GM21381 (cell line): ENCODE measurements at regions not wholly inside any gene's neighbourhood (a gene's known extent, or its start where the extent isn't known, plus 50 kb on each side); places are given as distances from the start of the nearest gene placed in this dataset.
A peak's percentile ranks its signal among the peaks of the same experiment; 100 is the strongest.
"Not testable (repeated sequence)": the region's sequence is repeated elsewhere in the genome, so short reads cannot be mapped to it uniquely, and the experiment has no call there.

Source experiments
- ATAC-seq: cut with Tn5 transposase; IDR thresholded peaks from one replicate; pipeline ENCODE4 v1.9.1; 2021; ENCODE audit warnings: mild to moderate bottlenecking, moderate library complexity; ENCODE audit not compliant: unreplicated experiment

DNA sequence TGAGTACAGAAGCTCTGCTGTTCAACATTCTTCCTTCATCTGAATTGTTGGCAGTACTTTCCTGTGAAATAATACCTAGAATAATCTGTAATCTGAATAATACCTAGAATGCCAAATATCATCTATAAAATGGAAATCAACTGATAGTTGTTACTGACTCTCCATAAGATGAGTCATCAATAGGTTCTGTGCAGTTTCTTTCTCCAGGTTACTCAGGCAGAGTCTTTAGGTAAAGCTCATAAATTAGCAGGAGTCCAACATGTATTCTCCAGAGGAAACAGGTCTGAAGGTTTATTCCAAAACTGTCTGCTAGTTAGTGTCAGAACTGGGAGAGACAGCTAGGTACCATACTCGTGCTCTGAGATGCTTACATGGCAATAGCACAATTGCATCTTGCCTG lies 282.0 kb upstream of the MAP2 start:
- no peak for ATAC-seq

DNA sequence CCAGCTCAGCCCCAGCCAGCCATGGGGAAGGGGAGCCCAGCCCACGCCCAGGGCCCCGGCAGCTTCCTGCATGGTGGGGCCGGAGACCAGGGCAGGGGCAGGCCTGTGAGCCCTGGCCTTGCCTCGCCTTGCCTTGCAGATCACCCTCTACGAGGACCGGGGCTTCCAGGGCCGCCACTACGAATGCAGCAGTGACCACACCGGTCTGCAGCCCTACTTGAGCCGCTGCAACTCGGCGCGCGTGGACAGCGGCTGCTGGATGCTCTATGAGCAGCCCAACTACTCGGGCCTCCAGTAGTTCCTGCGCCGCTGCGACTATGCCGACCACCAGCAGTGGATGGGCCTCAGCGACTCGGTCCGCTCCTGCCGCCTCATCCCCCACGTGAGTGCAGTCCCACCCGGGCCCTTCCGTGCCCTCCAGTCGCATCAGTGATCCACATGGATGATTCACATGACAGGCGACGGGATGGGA lies 278.6 kb upstream of the MAP2 start:
- not testable (repeated sequence) for ATAC-seq

DNA sequence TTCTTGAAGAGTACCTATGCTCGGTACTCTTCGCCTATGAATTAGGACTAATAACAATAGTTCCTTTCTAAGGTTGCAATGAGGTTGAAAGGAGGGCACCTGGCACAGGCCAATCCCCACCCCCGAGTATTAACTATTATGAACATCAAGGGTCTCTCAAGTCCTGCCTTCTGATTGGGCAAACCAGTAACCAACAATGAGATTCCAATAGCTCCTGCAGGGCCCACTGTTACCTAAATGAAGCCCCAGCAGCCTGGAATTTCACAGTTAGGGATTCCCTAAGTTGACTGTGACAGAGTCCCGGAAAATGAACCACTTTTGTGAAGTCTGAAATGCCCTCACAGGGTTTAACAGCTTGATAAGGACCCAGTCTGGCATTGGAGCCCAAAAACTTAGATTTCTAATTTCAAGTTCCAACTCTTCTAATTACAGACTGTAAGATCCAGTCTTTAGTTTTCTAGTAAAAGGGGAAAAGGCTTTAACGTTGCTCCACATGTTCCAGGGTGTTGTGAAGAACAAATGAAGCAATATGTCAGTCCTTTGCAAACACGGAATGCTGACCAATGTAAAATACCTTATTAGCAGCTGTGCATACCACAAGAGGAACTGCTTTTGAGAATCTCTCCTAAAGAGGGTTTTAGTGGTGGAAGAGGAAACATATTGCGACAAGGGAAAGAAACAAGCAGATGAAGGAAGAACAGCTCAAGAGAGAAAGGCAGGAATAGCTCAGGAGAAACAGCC lies 277.7 kb upstream of the MAP2 start:
- ATAC-seq = no peak

DNA sequence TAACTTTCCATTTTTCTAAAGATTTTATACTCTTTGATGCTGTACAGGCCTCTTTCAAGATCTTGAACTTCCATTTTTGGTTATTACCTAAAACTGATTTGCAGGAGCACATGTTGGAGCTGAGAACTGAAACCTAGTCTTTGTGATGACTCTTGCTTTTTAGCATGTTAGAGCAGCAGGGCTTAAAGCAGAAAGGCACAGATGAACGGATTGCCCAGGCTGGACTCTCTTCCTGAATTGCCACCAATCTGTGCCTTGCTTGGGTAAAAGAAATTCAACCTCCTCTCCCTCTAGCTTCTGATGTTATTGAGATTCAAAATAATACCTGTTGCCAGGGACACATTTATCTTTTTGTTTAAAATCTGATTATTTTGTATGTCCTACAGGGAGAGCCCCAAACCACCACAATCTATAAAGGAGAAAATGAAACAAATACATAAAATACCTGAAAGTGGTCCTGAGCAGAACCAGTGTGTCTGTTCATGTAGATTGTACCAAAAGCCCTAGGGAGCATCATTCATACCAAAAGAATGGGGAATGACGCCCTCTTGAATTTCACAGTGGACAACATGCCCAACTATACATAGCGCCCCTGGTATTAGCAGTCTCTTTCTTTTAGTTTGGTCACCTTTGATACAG lies 277.0 kb upstream of the MAP2 start:
- no peak for ATAC-seq

DNA sequence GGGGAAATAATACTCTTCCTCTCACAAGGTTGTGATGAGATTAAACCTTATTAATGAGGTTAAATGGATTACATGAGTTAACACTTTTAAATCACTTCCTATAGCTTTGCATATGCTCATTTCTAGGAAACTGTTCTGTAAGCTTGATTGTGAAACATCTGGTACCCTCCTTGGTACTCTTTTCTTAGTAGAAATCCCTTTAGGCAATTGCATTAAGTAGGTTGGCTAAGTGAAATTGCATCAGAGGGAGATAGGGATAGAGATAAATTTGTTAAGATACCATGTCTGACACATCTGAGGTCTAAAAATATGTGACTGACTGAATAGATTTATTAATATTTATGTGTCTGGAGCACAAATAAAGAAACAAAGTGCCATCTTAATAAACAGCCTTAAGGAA lies 275.9 kb upstream of the MAP2 start:
- ATAC-seq = no peak

DNA sequence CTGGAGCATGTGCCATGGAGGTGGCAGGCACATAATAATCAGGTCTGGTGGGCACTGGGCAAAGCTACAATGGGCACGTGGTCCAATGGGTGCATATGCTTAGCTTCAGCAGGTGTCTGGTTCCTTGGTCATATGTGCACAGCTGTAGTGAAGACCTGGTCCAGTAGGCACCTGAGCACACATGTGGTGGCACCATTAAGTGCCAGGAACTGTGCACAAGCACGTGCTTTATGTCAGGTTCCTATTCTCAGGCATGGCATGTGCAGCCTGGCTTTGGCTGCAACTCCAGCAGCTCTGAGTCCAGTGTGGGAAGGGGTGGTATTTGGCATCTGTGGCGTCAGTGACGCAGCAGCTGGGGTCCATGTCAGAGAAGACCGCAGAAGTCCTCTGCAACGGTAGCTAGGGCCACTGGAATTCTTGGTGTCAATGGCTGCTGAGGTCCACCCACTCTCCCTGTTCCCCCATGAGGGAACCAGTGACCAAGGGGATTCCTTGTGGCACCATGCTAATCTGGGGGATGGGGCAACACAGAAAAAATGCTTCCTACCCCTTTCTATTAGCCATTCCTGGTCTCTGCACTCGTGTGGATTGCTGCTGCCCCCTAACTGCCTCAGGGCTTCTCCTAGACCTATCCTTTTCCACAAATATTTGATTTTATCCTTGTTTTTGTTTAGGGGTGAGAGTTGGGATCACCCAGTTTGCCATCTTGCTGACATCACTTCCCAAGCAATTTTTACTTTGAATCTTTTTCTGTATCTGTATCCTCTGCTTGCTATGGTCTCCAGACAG lies 262.9 kb upstream of the MAP2 start:
- no peak for ATAC-seq

DNA sequence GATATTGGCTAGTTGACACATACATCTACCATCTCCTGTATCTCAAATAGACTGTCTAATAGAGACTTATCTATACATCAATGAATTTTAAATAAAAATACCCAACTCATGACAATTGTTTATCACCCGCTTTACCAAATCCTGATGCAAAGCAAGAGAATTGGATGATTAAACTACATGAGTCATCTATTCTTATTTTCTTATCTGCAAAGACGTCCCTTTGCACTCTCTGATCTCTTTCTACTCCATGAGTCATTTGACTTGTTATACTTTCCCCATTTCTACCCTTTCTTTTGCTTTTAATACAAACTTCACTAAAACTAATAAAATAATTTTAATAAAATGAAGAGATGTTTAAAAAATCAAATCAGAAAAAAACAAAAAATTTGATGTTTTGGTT lies 261.7 kb upstream of the MAP2 start:
- ATAC-seq = no peak

DNA sequence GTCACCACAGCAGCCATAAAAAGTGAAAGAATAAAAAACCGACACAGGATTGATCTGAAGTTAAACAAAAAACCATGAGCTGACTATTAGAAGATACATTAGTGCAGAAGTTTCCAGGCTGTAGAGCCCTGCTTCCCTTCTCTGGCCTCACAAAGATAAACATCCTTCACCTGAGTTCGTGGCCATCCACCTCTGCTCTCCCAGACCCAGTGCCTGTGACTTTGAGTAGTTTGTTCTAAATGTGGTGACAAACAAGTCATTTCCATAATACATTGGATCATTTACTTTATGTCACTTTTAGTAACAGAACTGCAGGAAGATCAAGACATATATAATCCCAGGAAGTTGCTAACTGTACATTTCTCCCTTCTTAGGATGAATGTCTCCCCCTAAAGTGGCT lies 241.9 kb upstream of the MAP2 start:
- no peak for ATAC-seq

DNA sequence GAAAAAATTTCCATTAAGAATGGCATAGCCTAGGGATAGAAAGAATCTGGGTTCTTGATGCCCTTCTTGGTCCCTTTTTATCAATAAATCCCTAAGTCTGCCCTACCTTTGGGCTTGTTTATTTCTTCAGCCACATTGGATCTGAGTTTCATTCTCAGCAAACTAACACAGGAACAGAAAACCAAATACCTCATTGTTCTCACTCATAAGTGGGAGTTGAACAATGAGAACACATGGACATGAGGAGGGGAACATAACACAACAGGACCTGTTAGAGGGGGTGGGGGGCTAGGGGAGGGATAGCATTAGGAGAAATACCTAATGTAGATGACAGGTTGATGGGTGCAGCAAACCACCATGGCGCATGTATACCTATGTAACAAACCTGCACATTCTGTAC lies 237.0 kb upstream of the MAP2 start:
- ATAC-seq = not testable (repeated sequence)

DNA sequence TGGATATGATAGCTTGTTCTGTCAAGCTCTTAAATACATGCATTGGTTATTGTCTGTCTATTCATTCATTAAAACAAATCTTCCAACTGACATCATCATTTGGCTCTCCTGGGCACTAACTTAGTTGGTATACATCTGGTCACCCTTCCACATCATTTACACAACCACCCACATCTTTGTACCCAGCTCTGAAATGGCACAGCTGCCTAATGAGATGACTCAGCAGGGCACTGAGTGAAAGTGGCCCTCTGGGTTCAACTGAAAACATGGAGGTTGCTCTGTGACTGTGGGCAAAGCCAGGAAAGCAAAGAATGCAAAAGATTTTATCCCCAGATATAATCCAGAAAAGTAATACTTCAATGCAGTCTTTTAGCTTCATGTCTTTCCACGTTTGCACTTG lies 234.0 kb upstream of the MAP2 start:
- ATAC-seq = no peak

DNA sequence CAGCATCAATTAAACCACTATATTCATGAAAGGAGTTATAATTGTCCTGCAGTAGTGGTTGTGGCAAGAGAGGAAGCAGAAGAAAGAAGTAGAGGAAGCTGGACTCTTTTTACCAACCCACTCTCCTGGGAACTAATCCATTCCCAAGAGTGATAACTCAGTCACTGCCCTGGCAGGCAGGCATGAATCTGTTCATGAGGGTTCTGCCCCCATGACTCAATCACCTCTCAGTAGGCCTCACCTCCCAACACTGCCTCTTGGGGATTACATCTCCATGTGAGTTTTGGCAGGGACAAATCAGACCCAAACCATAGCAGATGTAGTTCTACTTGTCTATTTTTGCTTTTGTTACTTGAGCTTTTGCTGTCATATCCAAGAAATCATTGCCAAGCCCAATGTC lies 232.7 kb upstream of the MAP2 start:
- no peak for ATAC-seq

DNA sequence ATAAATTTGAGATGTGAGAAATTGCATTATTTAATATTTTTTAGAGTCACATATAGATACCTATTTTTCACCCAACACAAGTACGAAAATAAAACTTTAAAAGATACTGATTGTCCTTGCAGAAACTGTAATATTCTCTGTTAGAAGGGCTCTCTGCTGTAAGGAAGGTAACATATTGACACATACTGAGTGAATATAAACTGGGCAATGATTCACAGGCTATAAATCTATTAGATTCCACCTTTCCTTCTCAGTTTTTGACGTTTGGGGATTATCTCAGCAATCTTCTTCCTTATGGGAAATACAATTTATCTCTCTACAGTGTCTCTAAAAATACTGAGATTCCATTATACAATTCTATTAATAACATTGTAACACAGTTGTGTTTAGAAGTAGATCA lies 229.1 kb upstream of the MAP2 start:
- no peak for ATAC-seq

DNA sequence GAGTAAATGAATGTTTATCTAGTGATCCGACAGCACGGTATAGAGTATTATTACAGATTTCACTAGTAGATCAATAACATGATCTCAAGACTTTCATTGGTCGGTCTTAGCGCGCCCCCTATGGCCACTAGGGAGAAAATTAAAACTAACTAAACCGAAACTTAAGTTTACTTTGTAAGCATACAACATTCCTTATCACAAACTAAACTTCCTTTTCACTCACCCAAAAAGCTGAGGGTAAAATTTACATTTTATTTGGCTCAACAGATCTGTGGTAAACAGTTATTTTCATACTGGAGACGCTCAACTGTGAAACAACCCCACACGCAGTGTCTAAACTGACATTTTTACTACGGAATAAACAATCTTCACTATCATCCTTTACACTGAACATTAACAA lies 215.6 kb upstream of the MAP2 start:
- peak; percentile 60 for ATAC-seq

DNA sequence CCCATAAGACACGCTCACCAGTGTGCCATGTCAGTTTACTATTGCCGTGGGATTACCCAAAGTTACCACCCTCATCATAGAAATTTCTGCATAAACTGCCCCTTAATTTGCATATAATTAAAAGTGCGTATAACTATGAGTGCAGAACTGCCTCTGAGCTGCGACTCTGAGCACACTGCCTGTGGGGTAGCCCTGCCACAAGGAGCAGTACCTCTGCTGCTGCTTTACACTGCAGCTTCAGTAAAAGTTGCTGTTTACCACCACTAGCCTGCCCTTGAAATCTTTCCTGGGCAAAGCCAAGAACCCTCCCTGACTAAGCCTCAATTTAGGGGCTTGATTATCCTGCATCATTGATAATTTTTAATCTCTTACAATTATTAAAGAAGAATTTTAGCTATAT lies 213.9 kb upstream of the MAP2 start:
- no peak for ATAC-seq

DNA sequence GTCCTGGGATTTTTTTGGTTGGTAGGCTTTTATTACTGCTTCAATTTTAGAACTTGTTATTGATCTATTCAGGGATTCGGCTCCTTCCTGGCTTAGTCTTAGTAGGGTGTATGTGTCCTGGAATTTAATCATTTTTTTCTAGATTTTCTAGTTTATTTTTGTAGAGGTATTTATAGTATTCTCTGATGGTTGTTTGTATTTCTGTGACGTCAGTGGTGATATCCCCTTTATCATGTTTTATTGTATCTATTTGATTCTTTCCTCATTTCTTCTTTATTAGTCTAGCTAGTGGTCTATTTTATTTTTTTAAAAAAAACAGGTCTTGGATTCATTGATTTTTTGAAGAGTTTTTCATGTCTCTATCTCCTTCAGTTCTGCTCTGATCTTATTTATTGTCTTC lies 193.3 kb upstream of the MAP2 start:
- no peak for ATAC-seq

DNA sequence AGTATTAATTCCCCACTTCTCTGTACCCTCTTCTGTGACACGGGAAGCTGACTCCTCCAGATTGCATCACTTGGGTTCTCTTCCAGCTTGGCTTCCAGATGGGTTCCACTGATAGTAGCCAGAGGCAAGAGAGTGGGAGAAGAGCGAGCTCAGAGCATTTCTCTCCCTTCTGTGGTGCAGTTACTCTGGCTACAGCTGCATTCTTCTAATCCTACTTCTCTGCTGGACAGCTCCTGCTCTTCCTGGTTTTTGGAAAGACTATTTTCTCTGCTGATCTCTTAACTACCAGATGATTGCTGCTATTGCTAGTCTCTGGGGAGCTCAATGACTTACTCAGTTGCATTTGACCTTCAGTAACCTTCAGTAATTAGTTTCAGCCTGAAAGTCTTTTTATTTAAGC lies 187.5 kb upstream of the MAP2 start:
- ATAC-seq = no peak

DNA sequence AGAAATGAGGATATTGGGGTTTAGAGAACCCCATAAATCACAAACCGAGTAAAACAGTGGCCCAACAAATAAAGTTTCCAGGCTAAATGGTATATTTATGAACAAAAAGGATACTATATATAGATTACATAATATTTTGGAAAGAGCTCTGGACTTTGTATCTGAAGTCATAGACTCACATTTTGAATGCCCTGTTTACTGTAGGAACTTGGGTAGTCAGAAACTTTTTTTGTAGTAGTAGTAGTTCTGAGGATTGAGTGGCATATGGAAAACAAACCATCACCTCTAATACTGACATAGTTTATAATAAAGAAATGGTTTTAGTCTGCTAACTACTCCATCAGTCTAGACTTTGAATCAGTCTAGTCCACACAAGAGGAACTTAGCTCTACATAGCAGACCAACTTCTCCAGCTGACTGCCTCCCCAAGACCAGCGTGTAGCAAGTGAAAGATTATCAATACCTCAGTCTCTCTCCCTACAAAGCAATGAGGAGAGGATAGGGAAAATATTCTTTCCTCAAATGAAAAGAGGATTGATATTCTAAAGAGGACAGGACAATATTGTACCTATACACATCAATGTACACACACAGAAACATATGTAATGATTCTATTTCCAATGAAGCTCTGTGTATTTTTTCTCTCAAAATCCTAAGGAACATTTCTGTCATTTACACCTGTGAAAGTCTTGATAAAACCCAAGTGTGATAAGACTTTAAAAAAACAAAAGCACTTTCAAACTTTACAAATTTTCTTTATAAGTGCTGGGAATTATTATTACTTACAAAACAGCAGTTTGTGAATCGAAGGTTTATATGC lies 184.9 kb upstream of the MAP2 start:
- no peak for ATAC-seq

DNA sequence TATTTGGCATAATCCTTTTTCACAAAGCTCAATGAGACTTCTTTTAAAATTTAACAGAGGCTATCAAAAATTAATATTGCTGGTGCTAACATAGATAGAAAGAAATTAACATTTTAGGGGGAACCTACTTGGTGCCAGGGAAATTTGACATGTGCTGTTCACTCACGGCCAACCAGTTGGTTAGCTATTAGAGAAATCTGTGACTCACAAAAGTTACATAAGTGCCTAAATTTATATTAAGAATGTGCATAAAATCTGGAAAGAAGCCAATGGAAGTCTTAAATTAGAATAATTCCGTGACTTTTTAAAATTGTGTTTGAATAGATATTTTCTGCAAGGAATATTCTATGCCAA lies 184.3 kb upstream of the MAP2 start:
- no peak for ATAC-seq

DNA sequence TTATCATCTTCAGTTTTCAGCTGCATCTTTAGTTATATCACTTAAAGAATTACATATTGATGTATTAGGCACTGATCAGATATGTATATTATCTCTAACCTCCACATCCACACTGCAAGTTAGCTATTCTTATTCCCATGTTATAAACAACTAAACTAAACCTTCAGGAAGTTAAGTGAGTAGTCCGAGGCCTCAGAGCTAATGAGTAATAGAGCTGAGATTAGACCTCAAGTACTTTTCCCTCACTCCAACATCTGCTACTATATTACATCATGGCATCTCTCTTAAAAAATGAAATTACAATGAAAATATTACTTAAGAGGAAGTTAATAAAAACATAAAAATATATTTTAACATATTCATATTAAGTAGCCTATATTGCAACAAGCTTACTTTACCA lies 183.6 kb upstream of the MAP2 start:
- ATAC-seq = no peak

DNA sequence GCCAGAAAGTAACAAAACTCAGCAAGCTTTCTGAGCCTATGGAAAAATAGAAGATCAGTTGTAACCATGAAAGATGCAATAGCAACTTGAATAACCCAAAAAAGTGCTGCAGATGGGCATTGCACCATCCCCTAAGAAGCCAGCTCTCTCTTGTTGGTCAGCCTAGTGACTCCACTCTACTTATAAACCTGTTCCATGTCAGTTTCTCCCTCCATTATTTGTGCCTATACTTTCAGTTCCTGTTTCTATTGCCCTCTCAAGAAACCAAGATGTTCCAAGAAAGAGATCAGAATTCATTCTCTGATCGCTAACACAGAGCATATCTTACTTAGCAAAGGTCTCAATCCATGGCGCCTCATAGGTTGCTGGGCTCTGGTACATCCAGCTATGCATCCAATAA lies 170.3 kb upstream of the MAP2 start:
- ATAC-seq = no peak

DNA sequence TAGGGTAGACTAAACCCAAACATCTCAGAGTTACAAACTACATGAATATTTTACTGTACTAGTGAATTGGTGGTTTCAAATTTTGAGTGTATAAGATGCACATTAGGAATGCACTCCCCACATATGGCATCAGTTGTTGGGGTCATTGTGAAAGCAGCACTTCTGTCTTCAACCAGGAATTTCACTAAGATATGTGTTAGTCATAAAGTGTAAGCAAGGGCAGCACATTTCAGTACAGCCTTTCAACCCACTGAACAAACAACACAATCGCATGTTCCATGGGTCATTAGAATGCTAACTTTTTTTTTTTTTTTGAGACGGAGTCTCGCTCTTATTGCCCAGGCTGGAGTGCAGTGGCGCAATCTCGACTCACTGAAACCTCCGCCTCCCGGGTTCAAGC lies 164.1 kb upstream of the MAP2 start:
- ATAC-seq = no peak
